ENCODE measurements at regions not wholly inside any gene's neighbourhood (a gene's known extent, or its start where the extent isn't known, plus 50 kb on each side); places are given as distances from the start of the nearest gene placed in this dataset.

GRCh38 chr11:116420030-116420429, 352.8 kb downstream of the BUD13 start:
- no peak for DNase-seq (ENCODE audit: low spot score)

- DNase-seq (ENCODE audit: low spot score) = no peak
Observed at GRCh38 chr11:116418388-116419041, 354.3 kb downstream of the BUD13 start.

- DNase-seq (ENCODE audit: low spot score) = no peak
Observed at GRCh38 chr11:116416852-116417251, 355.9 kb downstream of the BUD13 start.

- no peak for DNase-seq (ENCODE audit: low spot score)
Observed at GRCh38 chr11:116415095-116415494, 357.7 kb downstream of the BUD13 start.

- DNase-seq (ENCODE audit: low spot score) = no peak
Observed at GRCh38 chr11:116414357-116414880, 358.4 kb downstream of the BUD13 start.

- DNase-seq (ENCODE audit: low spot score) = no peak
Observed at GRCh38 chr11:116413301-116414242, 359.2 kb downstream of the BUD13 start.

- DNase-seq (ENCODE audit: low spot score) = no peak
Observed at GRCh38 chr11:116412118-116412889, 360.5 kb downstream of the BUD13 start.

GRCh38 chr11:116409238-116409637, 363.5 kb downstream of the BUD13 start:
- no peak for DNase-seq (ENCODE audit: low spot score)

GRCh38 chr11:116406042-116406441, 366.7 kb downstream of the BUD13 start:
- no peak for DNase-seq (ENCODE audit: low spot score)

- no peak for DNase-seq (ENCODE audit: low spot score)
Observed at GRCh38 chr11:116404462-116404798, 368.4 kb downstream of the BUD13 start.

- DNase-seq (ENCODE audit: low spot score) = no peak
Observed at GRCh38 chr11:116403794-116404461, 368.9 kb downstream of the BUD13 start.

- DNase-seq (ENCODE audit: low spot score) = no peak
Observed at GRCh38 chr11:116400081-116400480, 372.7 kb downstream of the BUD13 start.

GRCh38 chr11:116397602-116398084, 375.1 kb downstream of the BUD13 start:
- no peak for DNase-seq (ENCODE audit: low spot score)

GRCh38 chr11:116396331-116396730, 376.5 kb downstream of the BUD13 start:
- no peak for DNase-seq (ENCODE audit: low spot score)

GRCh38 chr11:116394022-116394421, 378.8 kb downstream of the BUD13 start:
- no peak for DNase-seq (ENCODE audit: low spot score)

GRCh38 chr11:116390963-116391362, 381.8 kb downstream of the BUD13 start:
- DNase-seq (ENCODE audit: low spot score) = no peak

- no peak for DNase-seq (ENCODE audit: low spot score)
Observed at GRCh38 chr11:116388146-116388545, 384.6 kb downstream of the BUD13 start.

GRCh38 chr11:116387641-116388040, 385.1 kb downstream of the BUD13 start:
- no peak for DNase-seq (ENCODE audit: low spot score)

GRCh38 chr11:116386118-116386699, 386.6 kb downstream of the BUD13 start:
- DNase-seq (ENCODE audit: low spot score) = no peak

- DNase-seq (ENCODE audit: low spot score) = no peak
Observed at GRCh38 chr11:116384876-116385275, 387.9 kb downstream of the BUD13 start.

- no peak for DNase-seq (ENCODE audit: low spot score)
Observed at GRCh38 chr11:116384407-116384806, 388.4 kb downstream of the BUD13 start.
